Kidney tubule cell (primary cell): ENCODE measurements at regions not wholly inside any gene's neighbourhood (a gene's known extent, or its start where the extent isn't known, plus 50 kb on each side); places are given as distances from the start of the nearest gene placed in this dataset.
A peak's percentile ranks its signal among the peaks of the same experiment; 100 is the strongest.

Experiments
- DNase-seq: peaks from one replicate; pipeline ENCODE4 v3.0.0-alpha.2; 2018; ENCODE audit warnings: low spot score

- DNase-seq: no peak
Measured at GRCh38 chr15:79230766-79231165, 51.8 kb upstream of the ANKRD34C start.

GRCh38 chr15:79222808-79223207 lies 59.7 kb upstream of the ANKRD34C start:
- DNase-seq: no peak

GRCh38 chr15:79221696-79222095 lies 60.8 kb upstream of the ANKRD34C start:
- DNase-seq: peak; percentile 9

GRCh38 chr15:79219393-79220056 lies 63.0 kb upstream of the ANKRD34C start:
- DNase-seq: no peak

- peak; percentile 4 for DNase-seq
Measured at GRCh38 chr15:79218588-79219200, 63.8 kb upstream of the ANKRD34C start.

- DNase-seq: no peak
Measured at GRCh38 chr15:79213650-79214049, 68.9 kb upstream of the ANKRD34C start.

GRCh38 chr15:79212589-79213157 lies 69.8 kb upstream of the ANKRD34C start:
- DNase-seq: no peak

- DNase-seq: no peak
Measured at GRCh38 chr15:79211481-79211880, 71.0 kb upstream of the ANKRD34C start.

- DNase-seq: no peak
Measured at GRCh38 chr15:79209690-79210089, 72.8 kb upstream of the ANKRD34C start.

GRCh38 chr15:79209116-79209515 lies 73.4 kb upstream of the ANKRD34C start:
- no peak for DNase-seq

- DNase-seq: no peak
Measured at GRCh38 chr15:79208179-79208578, 74.3 kb upstream of the ANKRD34C start.

- no peak for DNase-seq
Measured at GRCh38 chr15:79206940-79207339, 75.6 kb upstream of the ANKRD34C start.

GRCh38 chr15:79204886-79205675 lies 77.4 kb upstream of the ANKRD34C start:
- no peak for DNase-seq

GRCh38 chr15:79198461-79198860 lies 84.1 kb upstream of the ANKRD34C start:
- DNase-seq: no peak

- no peak for DNase-seq
Measured at GRCh38 chr15:79197285-79197684, 85.2 kb upstream of the ANKRD34C start.

- no peak for DNase-seq
Measured at GRCh38 chr15:79195802-79196201, 86.7 kb upstream of the ANKRD34C start.

- DNase-seq: no peak
Measured at GRCh38 chr15:79195239-79195638, 87.3 kb upstream of the ANKRD34C start.

GRCh38 chr15:79194386-79194785 lies 88.1 kb upstream of the ANKRD34C start:
- DNase-seq: no peak

- no peak for DNase-seq
Measured at GRCh38 chr15:79193549-79193948, 89.0 kb upstream of the ANKRD34C start.

GRCh38 chr15:79193103-79193502 lies 89.4 kb upstream of the ANKRD34C start:
- DNase-seq: no peak

- no peak for DNase-seq
Measured at GRCh38 chr15:79192462-79193036, 90.0 kb upstream of the ANKRD34C start.

- no peak for DNase-seq
Measured at GRCh38 chr15:79190093-79190492, 92.4 kb upstream of the ANKRD34C start.
